Endothelial cell of umbilical vein (primary cell): ENCODE measurements at regions not wholly inside any gene's neighbourhood (a gene's known extent, or its start where the extent isn't known, plus 50 kb on each side); places are given as distances from the start of the nearest gene placed in this dataset.

Experiments
- BruUV-seq: library from RNA; stranded (reverse); fragments of 400-500 nt; replicated peaks from 2 replicates; lab custom pipeline; 2021; lab: Mats Ljungman, UMichigan
- CTCF ChIA-PET: fragments of 300-600, 350-600 bp; sonication (Branson Sonifier 250); formaldehyde crosslinking; loops from one replicate; lab custom pipeline; 2021; ENCODE audit warnings: antibody characterized with exemption, inconsistent platforms; lab: Charles Lee
- POLR2A ChIA-PET: fragments of 300-600, 350-600 bp; sonication (Branson Sonifier 250); formaldehyde crosslinking; loops from one replicate; lab custom pipeline; 2021; ENCODE audit warnings: antibody characterized with exemption, inconsistent platforms; lab: Charles Lee
- DNase-seq: peaks from one replicate; pipeline ENCODE4 v3.0.0-alpha.2; 2011; ENCODE audit warnings: low read depth, low spot score
- FAIRE-seq: peaks from 2 replicates; lab custom pipeline; 2011; peaks lifted over from hg19 to GRCh38; lab: Jason Lieb, UNC
- H2AFZ ChIP-seq: 2 replicates; pipeline ENCODE4 v1.6.0; 2012; ENCODE audit warnings: low read depth, low read length, control low read depth, inconsistent platforms
- H3K27ac ChIP-seq: 2 replicates; pipeline ENCODE4 v1.5.1; 2011; ENCODE audit warnings: low read depth, mild to moderate bottlenecking, control low read depth, low read length, moderate library complexity; ENCODE audit not compliant: insufficient read depth
- H3K27me3 ChIP-seq, 2 experiments: 2 replicates each; pipeline versions ENCODE4 v1.6.0 to v1.6.1; 2011; ENCODE audit warnings: low read length in 2 of 2, mixed read lengths in 1 of 2; ENCODE audit not compliant: control insufficient read depth in 2 of 2, insufficient read depth in 2 of 2
- H3K36me3 ChIP-seq, 2 experiments: 2 replicates in 1 of 2; 3 replicates in 1 of 2; pipeline ENCODE4 v1.5.1; 2011; ENCODE audit warnings: low read length in 2 of 2, mild to moderate bottlenecking in 1 of 2, moderate library complexity in 1 of 2; ENCODE audit not compliant: control insufficient read depth in 2 of 2, insufficient read depth in 2 of 2; ENCODE audit errors: extremely low read depth in 1 of 2
- H3K4me1 ChIP-seq: 3 replicates; pipeline ENCODE4 v1.5.1; 2011; ENCODE audit warnings: mild to moderate bottlenecking, low read length; ENCODE audit not compliant: control insufficient read depth, insufficient read depth; ENCODE audit errors: extremely low read depth
- H3K4me2 ChIP-seq: 2 replicates; pipeline ENCODE4 v1.6.1; 2011; ENCODE audit warnings: low read length, control low read depth, mixed read lengths; ENCODE audit not compliant: insufficient read depth
- H3K4me3 ChIP-seq, 3 experiments: fragments of 200-600 bp in 1 of 3; sonication (generic), shearing (Covaris generic) in 1 of 3; replicated peaks in 1 of 3; 2 replicates each; pipeline ENCODE4 v1.5.1; 2011 to 2016; ENCODE audit warnings: control low read depth in 3 of 3, low read length in 3 of 3, mild to moderate bottlenecking in 2 of 3, inconsistent platforms in 1 of 3, low read depth in 1 of 3, moderate library complexity in 1 of 3; ENCODE audit not compliant: insufficient read depth in 1 of 3
- H3K79me2 ChIP-seq: 2 replicates; pipeline ENCODE4 v1.6.0; 2012; ENCODE audit warnings: low read length, inconsistent platforms; ENCODE audit not compliant: control insufficient read depth, insufficient read depth
- H3K9ac ChIP-seq: replicated peaks from 2 replicates; pipeline ENCODE3; 2011; ENCODE audit warnings: low read length, control low read depth; ENCODE audit not compliant: insufficient read depth; ENCODE audit errors: extremely low read depth
- H3K9me1 ChIP-seq: replicated peaks from 3 replicates; pipeline ENCODE4 v1.6.0; 2011; ENCODE audit warnings: mild to moderate bottlenecking, low read length; ENCODE audit not compliant: control insufficient read depth, insufficient read depth; ENCODE audit errors: extremely low read depth
- H3K9me3 ChIP-seq: replicated peaks from 2 replicates; pipeline ENCODE4 v1.5.1; 2012; ENCODE audit warnings: low read length, inconsistent platforms; ENCODE audit not compliant: control insufficient read depth, insufficient read depth
- H4K20me1 ChIP-seq: replicated peaks from 2 replicates; pipeline ENCODE3; 2011; ENCODE audit warnings: mild to moderate bottlenecking, low read length; ENCODE audit not compliant: control insufficient read depth, insufficient read depth; ENCODE audit errors: extremely low read depth
- EZH2 ChIP-seq: IDR thresholded peaks from 2 replicates; pipeline ENCODE4 v1.6.1; 2012; ENCODE audit warnings: borderline replicate concordance, low read depth, mild to moderate bottlenecking, moderate library complexity, low read length, inconsistent platforms; ENCODE audit not compliant: severe bottlenecking
- FOS ChIP-seq: IDR thresholded peaks from 2 replicates; pipeline ENCODE4 v1.6.1; 2011; ENCODE audit warnings: mild to moderate bottlenecking, low read length, moderate library complexity, borderline replicate concordance; ENCODE audit not compliant: insufficient read depth
- GATA2 ChIP-seq: IDR thresholded peaks from 2 replicates; pipeline ENCODE4 v1.7.0; 2011; ENCODE audit warnings: low read depth, mild to moderate bottlenecking, moderate library complexity, mixed read lengths, low read length; ENCODE audit not compliant: insufficient read length, insufficient read depth
- JUN ChIP-seq: IDR thresholded peaks from 2 replicates; pipeline ENCODE4 v1.6.1; 2011; ENCODE audit warnings: borderline replicate concordance, low read depth; ENCODE audit not compliant: insufficient read length, insufficient read depth
- MAX ChIP-seq: IDR thresholded peaks from 2 replicates; pipeline ENCODE4 v1.6.1; 2011; ENCODE audit not compliant: insufficient read depth, insufficient read length
- MYC ChIP-seq: IDR thresholded peaks from one replicate; pipeline ENCODE4 v1.6.1; 2011; ENCODE audit warnings: mild to moderate bottlenecking, low read depth, low read length
- POLR2A ChIP-seq: IDR thresholded peaks from 2 replicates; pipeline ENCODE4 v1.6.1; 2012; ENCODE audit warnings: low read depth, mild to moderate bottlenecking, control low read depth, low read length
- POLR2AphosphoS5 ChIP-seq: IDR thresholded peaks from 2 replicates; pipeline ENCODE4 v1.6.1; 2012; ENCODE audit warnings: low read depth, mild to moderate bottlenecking, control low read depth, low read length, moderate library complexity; ENCODE audit not compliant: insufficient read depth
- dilution Hi-C: fragments of 300-500 bp; cut with MboI; formaldehyde crosslinking; loops from one replicate; pipeline ENCODE4 v1.15.0; 2019; ENCODE audit warnings: low sequenced_read_pairs; ENCODE audit not compliant: extremely low pct_ligation_motif_present
- intact Hi-C: fragments of 100-400 bp; cut with micrococcal nuclease; formaldehyde crosslinking; loops from one replicate; pipeline ENCODE4 v1.10.0; 2022
- TF ChIP-seq, protein P1 (sequence below), 2 donors: IDR thresholded peaks; 1 replicate in 1 of 2; 2 replicates in 1 of 2; pipeline ENCODE4 v1.5.1; 2011; ENCODE audit warnings: low read length in 2 of 2, mild to moderate bottlenecking in 2 of 2, moderate library complexity in 2 of 2, control low read depth in 1 of 2, inconsistent platforms in 1 of 2, low read depth in 1 of 2; ENCODE audit not compliant: insufficient read depth in 1 of 2; ENCODE audit errors: extremely low read depth in 1 of 2

GRCh38 chrX:150028692-150029091 lies 90.4 kb upstream of the EOLA2 start:
- no TSS peak for BruUV-seq
- TF ChIP-seq, protein P1, sequence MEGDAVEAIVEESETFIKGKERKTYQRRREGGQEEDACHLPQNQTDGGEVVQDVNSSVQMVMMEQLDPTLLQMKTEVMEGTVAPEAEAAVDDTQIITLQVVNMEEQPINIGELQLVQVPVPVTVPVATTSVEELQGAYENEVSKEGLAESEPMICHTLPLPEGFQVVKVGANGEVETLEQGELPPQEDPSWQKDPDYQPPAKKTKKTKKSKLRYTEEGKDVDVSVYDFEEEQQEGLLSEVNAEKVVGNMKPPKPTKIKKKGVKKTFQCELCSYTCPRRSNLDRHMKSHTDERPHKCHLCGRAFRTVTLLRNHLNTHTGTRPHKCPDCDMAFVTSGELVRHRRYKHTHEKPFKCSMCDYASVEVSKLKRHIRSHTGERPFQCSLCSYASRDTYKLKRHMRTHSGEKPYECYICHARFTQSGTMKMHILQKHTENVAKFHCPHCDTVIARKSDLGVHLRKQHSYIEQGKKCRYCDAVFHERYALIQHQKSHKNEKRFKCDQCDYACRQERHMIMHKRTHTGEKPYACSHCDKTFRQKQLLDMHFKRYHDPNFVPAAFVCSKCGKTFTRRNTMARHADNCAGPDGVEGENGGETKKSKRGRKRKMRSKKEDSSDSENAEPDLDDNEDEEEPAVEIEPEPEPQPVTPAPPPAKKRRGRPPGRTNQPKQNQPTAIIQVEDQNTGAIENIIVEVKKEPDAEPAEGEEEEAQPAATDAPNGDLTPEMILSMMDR (IDR thresholded peaks at IDR 0.05; ENCODE audit: extremely low read depth in 1 of 2, insufficient read depth in 1 of 2, low read depth in 1 of 2, low read length in 2 of 2) = no peak
- TF ChIP-seq POLR2A (no peak), MYC (no peak), FOS (no peak), GATA2 (no peak), MAX (no peak), JUN (no peak), POLR2AphosphoS5 (no peak), EZH2 (no peak)
- CTCF ChIA-PET = interaction anchor here (0.6 kb wide), 1 partner anchor 8 kb away, joined by 3 read pairs; no protein-coding TSS in a partner anchor
- dilution Hi-C loops (no loop called here), intact Hi-C loops (no loop called here)
- no peak overlapping the region for H3K4me3 ChIP-seq
- H3K9ac ChIP-seq = no peak overlapping the region
- H3K27me3 ChIP-seq = no peaks in the 10 kb centered on the region
- H3K79me2 ChIP-seq = no peaks in the 10 kb centered on the region
- peaks cover 10% of the 10 kb centered on the region for H3K4me1 ChIP-seq
- no peaks in the 10 kb centered on the region for H3K36me3 ChIP-seq
- POLR2A ChIA-PET = no interaction called here
- no peaks in the 10 kb centered on the region for H3K9me1 ChIP-seq
- H3K27ac ChIP-seq = no peak overlapping the region
- H3K4me2 ChIP-seq = no peak overlapping the region
- H3K9me3 ChIP-seq = no peaks in the 10 kb centered on the region
- DNase-seq = no peak
- no peak overlapping the region for H2AFZ ChIP-seq
- no peaks in the 10 kb centered on the region for H4K20me1 ChIP-seq
- FAIRE-seq = no peak
